ENCODE measurements at regions not wholly inside any gene's neighbourhood (a gene's known extent, or its start where the extent isn't known, plus 50 kb on each side); places are given as distances from the start of the nearest gene placed in this dataset.
A peak's percentile ranks its signal among the peaks of the same experiment; 100 is the strongest.
"Not testable (repeated sequence)": the region's sequence is repeated elsewhere in the genome, so short reads cannot be mapped to it uniquely, and the experiment has no call there.

GRCh38 chr3:101998256-101998926, 149.1 kb downstream of the NFKBIZ start:
- no peak for ATAC-seq

GRCh38 chr3:101999177-101999779, 150.0 kb downstream of the NFKBIZ start:
- no peak for ATAC-seq

GRCh38 chr3:102000620-102001209, 151.4 kb downstream of the NFKBIZ start:
- ATAC-seq, result no peak

DNA sequence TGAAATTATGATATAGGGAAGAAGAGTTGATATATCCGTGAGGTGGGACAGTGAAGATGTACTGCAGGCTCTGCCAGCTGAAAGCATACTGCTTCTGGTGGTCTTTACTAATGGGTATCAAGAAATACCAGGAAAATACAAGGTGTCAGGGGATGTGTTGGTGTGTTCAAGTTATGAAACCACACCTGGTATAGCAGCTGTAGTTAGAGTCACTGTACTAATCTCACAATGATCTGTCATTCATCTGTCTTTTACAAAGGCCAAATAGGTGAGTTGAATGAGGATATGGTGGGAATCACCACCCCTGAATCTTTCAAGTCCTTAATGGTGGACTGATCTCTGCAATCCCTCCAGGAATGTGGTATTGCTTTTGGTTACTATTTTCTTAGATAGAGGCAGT, 152.7 kb downstream of the NFKBIZ start:
- no peak for ATAC-seq

DNA sequence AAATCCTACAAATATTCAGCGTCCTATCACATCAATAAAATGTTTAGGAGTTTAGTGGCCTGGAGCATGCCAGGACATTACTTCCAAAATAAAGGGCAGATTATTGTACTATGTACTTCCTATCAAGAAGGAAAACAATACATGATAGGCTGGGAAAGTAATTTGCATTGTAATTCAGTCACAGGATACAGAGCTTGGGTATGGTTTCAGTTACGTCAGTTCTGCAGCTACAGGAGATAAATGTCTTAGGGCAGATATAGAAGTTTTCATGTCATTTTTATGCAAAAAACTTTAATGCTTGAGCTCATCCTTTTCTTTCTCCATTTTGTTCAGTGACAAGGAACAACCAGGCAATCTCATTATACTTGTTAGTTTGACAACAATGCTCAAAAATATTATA, 155.2 kb downstream of the NFKBIZ start:
- ATAC-seq, result no peak

- ATAC-seq, result peak in 1 of 2 donors; percentile 38
Observed at GRCh38 chr3:102005551-102005950, 156.2 kb downstream of the NFKBIZ start.

GRCh38 chr3:102006812-102007485, 157.6 kb downstream of the NFKBIZ start:
- no peak for ATAC-seq

- ATAC-seq, result not testable (repeated sequence)
Observed at GRCh38 chr3:102008436-102008835, 159.1 kb downstream of the NFKBIZ start.

GRCh38 chr3:102016417-102016816, 167.1 kb downstream of the NFKBIZ start:
- ATAC-seq, result no peak

DNA sequence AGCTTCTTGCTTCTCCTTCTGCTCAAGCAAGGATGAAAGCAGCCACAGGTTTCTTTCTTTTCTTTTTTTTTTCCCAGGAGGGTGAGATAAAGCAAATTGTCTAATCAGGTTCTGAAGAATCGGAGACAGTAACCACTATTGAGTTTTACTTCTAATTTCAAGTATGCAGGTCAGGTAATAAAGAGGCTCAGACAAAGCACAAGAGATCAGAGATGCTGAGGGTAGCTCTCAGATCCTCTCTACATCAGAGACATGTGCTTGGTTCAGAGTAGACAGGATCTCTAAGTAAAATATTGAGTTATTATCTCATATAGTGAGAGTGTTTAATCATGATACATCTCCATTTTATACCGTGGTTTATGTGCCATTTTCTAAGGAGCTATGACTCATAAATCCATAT, 168.5 kb downstream of the NFKBIZ start:
- ATAC-seq, result peak; percentile 38 to 48

GRCh38 chr3:102018551-102018950, 169.2 kb downstream of the NFKBIZ start:
- ATAC-seq, result no peak

GRCh38 chr3:102020735-102021134, 171.4 kb downstream of the NFKBIZ start:
- ATAC-seq, result no peak

DNA sequence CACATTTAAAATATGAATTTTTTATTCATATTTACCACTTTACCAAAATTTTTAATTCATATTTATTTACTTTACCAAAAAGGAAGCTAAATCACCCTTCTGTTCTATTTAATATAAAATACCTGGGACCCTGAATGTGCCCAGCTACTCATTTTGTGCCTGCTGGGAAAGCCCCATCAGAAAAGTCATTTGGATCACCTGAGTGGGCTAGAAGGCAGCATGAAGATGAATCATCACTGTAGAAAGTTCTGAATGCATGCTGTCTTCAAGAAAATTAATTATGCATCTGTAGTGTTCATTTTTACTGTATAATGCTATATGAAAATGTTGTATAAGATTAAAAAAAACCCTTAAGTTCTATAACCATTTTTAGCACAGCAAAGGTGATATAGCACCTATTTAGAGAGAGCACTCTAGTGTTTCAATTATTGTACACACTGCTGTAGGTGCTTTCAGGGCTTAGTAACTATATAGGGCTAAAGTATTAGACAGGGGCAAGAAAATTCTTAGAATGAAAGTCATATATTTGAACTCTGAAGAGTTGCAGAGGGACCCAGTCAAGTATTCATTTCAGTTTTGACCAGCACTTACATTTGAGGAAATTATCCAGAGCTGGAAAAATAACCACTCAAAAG, 175.1 kb downstream of the NFKBIZ start:
- peak; percentile 90 to 96 for ATAC-seq

DNA sequence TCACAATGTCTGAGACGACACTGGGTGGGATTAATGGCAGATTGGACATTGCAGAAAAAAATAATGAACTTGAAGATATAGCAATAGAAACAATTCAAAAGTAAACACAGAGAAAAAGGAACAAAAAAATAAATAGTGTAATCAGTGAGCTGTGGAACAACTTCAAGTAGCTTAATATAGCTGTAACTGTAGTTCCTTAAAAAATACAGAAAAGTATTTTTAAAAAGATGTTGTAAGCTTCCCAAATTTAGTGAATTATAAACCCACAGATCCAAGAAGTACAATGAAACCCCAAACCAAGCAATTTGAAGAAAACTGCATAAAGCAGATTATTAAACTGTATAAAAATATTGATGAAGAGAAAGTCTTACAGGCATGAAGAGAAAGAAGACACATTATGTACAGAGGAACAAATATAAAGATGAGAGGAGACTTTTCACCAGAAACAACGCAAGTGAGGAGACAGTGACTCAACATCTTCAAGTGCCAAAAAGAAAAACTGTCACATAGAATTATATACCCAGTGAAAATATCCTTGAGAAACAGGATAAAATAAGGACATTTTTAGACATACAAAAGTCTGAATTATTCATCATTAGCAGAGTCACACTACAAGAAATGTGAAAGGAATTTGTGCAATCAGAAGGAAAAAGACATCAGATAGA, 176.4 kb downstream of the NFKBIZ start:
- no peak for ATAC-seq

GRCh38 chr3:102026656-102027055, 177.3 kb downstream of the NFKBIZ start:
- no peak for ATAC-seq

DNA sequence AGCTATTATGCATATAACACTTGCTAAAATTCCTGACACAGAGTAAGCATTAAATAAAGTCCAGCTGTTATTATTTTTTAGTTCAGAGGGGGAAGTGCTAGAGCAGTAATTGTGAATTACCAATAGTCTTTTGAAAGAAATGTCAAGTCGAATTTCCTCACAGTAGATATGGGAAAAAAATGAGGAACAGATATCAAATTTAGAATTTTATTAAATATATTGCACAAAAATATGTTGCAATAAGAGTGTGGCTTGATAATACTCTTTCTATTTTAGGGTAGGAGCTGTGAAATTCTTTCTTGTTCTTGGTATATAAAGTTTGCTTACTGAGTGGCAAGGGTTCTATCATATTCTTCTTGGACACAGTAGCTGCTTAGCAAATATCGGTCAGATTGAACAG, 181.3 kb downstream of the NFKBIZ start:
- no peak for ATAC-seq

DNA sequence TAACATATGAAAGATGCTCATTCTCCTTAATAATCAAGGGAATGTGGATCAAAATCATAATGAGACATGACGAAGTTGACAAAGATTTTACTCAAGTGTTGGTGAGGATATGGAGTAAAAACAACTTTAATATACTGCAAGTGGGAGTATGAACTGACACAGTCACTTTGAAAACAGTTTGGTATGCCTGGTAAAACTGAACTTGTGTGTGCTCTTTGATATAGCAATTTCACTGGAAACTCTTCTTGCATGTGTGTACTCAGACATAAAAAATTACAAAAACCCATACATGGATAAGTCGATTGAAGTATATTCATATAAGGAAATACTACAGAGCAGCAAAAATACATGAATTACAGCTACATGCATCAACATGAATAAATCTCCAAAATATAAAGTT, 182.5 kb downstream of the NFKBIZ start:
- ATAC-seq, result no peak

- ATAC-seq, result peak in 1 of 2 donors; percentile 31
Observed at GRCh38 chr3:102032491-102033383, 183.4 kb downstream of the NFKBIZ start.

- peak; percentile 71 to 79 for ATAC-seq
Observed at GRCh38 chr3:102034639-102035451, 185.5 kb downstream of the NFKBIZ start.

GRCh38 chr3:102036017-102036416, 186.7 kb downstream of the NFKBIZ start:
- no peak for ATAC-seq

DNA sequence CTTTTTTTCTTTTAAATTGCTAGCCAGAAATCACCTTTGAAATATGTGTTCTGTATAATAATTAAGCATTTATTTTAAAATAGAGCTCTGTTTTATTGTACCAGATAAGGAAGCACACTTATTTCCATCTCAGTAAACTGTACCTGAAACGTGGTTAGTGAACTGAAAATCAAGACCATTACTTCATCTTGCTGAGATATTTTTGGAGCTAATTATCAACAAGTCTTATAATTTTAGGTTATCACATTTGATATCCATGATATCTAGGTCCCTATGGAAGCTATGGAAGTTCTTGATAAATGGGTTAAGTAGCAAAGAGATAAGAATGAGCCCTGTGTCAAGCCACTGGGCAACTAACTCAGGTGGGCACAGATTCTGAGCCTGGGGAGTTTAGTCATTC, 187.2 kb downstream of the NFKBIZ start:
- no peak for ATAC-seq
